Neural cell (in vitro differentiated cells): ENCODE measurements at regions not wholly inside any gene's neighbourhood (a gene's known extent, or its start where the extent isn't known, plus 50 kb on each side); places are given as distances from the start of the nearest gene placed in this dataset.

Source experiments
- CTCF ChIP-seq: fragments of 450-650 bp; IDR thresholded peaks from 2 replicates; pipeline ENCODE4 v1.5.1; 2014; ENCODE audit warnings: antibody characterized with exemption, mild to moderate bottlenecking, moderate library complexity; ENCODE audit not compliant: poor library complexity, severe bottlenecking
- EP300 ChIP-seq: fragments of 450-650 bp; conservative IDR thresholded peaks from 2 replicates; pipeline ENCODE4 v1.6.1; 2014; ENCODE audit warnings: antibody characterized with exemption, mild to moderate bottlenecking, moderate library complexity; ENCODE audit not compliant: poor library complexity, severe bottlenecking
- EZH2 ChIP-seq: fragments of 200-600, 300-800 bp; shearing (Covaris generic), sonication (generic); IDR thresholded peaks from 2 replicates; pipeline ENCODE4 v1.6.1; 2014; ENCODE audit warnings: antibody characterized with exemption, low read length, borderline replicate concordance, mild to moderate bottlenecking; ENCODE audit not compliant: insufficient read depth, poor library complexity, severe bottlenecking
- POLR2AphosphoS5 ChIP-seq: IDR thresholded peaks from 2 replicates; pipeline ENCODE4 v1.6.1; 2012
- RAD21 ChIP-seq: fragments of 450-650 bp; conservative IDR thresholded peaks from 2 replicates; pipeline ENCODE4 v1.6.1; 2014; ENCODE audit warnings: antibody characterized with exemption, mild to moderate bottlenecking, moderate library complexity
- REST ChIP-seq: IDR thresholded peaks from 2 replicates; pipeline ENCODE4 v1.6.1; 2012; ENCODE audit warnings: borderline replicate concordance
- SMC3 ChIP-seq: fragments of 450-650 bp; conservative IDR thresholded peaks from 2 replicates; pipeline ENCODE4 v1.6.1; 2014; ENCODE audit warnings: antibody characterized with exemption, mild to moderate bottlenecking, moderate library complexity; ENCODE audit not compliant: poor library complexity
- TAF1 ChIP-seq: IDR thresholded peaks from 2 replicates; pipeline ENCODE4 v1.6.1; 2012; ENCODE audit warnings: low read depth

- TF ChIP-seq EZH2 (no peak), SMC3 (no peak), CTCF (no peak), REST (no peak), RAD21 (no peak), EP300 (no peak), TAF1 (no peak), POLR2AphosphoS5 (no peak)
These were observed 220.0 kb upstream of the KBTBD8 start for GRCh38 chr3:66778107-66778506.
